B cell (primary cell): ENCODE measurements at regions not wholly inside any gene's neighbourhood (a gene's known extent, or its start where the extent isn't known, plus 50 kb on each side); places are given as distances from the start of the nearest gene placed in this dataset.

ENCODE experiments used
- ATAC-seq: fragments of 200-7000 bp; cut with Tn5 transposase; one replicate; pipeline ENCODE4 v1.10.0; 2021; ENCODE audit warnings: low read depth, mild to moderate bottlenecking, moderate number of reproducible peaks, moderate library complexity
- CTCF ChIA-PET: fragments of 350-600 bp; sonication (Branson Sonifier 250); formaldehyde crosslinking; loops from one replicate; lab custom pipeline; 2021; ENCODE audit warnings: antibody characterized with exemption, inconsistent platforms; lab: Charles Lee
- POLR2A ChIA-PET: fragments of 350-600 bp; sonication (Branson Sonifier 250); formaldehyde crosslinking; loops from one replicate; lab custom pipeline; 2021; ENCODE audit warnings: antibody characterized with exemption; lab: Charles Lee
- DNase-seq: peaks from one replicate; pipeline ENCODE4 v3.0.0; 2013
- H2AFZ ChIP-seq: 2 replicates; pipeline ENCODE4 v1.6.1; 2012; ENCODE audit warnings: mild to moderate bottlenecking, low read depth, low read length; ENCODE audit not compliant: insufficient read depth, poor library complexity, severe bottlenecking
- H3K27ac ChIP-seq, 2 donors: 1 replicate in 1 of 2; 2 replicates in 1 of 2; pipeline ENCODE4 v1.5.1; 2012 to 2013; ENCODE audit warnings: low read length in 2 of 2, mild to moderate bottlenecking in 2 of 2, moderate library complexity in 1 of 2
- H3K27me3 ChIP-seq, 4 experiments: fragments of 200-600 bp in 1 of 4; sonication (generic) in 1 of 4; replicated peaks in 1 of 4; 1 replicate in 2 of 4; 2 replicates in 2 of 4; pipeline versions ENCODE4 v1.6.1 to v1.7.0; 2013 to 2016; ENCODE audit warnings: low read length in 3 of 4, mild to moderate bottlenecking in 2 of 4, mixed read lengths in 1 of 4, moderate library complexity in 1 of 4; ENCODE audit not compliant: insufficient read depth in 4 of 4, control insufficient read depth in 3 of 4; ENCODE audit errors: control extremely low read depth in 1 of 4
- H3K36me3 ChIP-seq, 2 experiments: replicated peaks in 1 of 2; 1 replicate in 1 of 2; 2 replicates in 1 of 2; pipeline versions ENCODE4 v1.6.1 to v1.7.1; 2013; ENCODE audit warnings: low read length in 1 of 2; ENCODE audit not compliant: insufficient read depth in 2 of 2, control insufficient read depth in 1 of 2; ENCODE audit errors: control extremely low read depth in 1 of 2, extremely low read depth in 1 of 2
- H3K4me1 ChIP-seq, 2 donors: fragments of 200-600 bp in 1 of 2; sonication (generic) in 1 of 2; 1 replicate in 1 of 2; 2 replicates in 1 of 2; pipeline versions ENCODE4 v1.5.1 to v1.6.1; 2013 to 2017; ENCODE audit warnings: low read length in 2 of 2; ENCODE audit not compliant: control insufficient read depth in 2 of 2, insufficient read depth in 2 of 2
- H3K4me2 ChIP-seq: replicated peaks from 2 replicates; pipeline ENCODE3; 2012; ENCODE audit warnings: mild to moderate bottlenecking, low read depth, low read length; ENCODE audit not compliant: poor library complexity, severe bottlenecking
- H3K4me3 ChIP-seq, 5 experiments: fragments of 200-600 bp in 1 of 5; sonication (generic) in 1 of 5; 1 replicate in 3 of 5; 2 replicates in 2 of 5; pipeline versions ENCODE4 v1.5.1 to v1.7.0; 2011 to 2016; ENCODE audit warnings: low read length in 4 of 5, mild to moderate bottlenecking in 4 of 5, low read depth in 2 of 5, control low read depth in 1 of 5, moderate library complexity in 1 of 5; ENCODE audit not compliant: insufficient read depth in 1 of 5; ENCODE audit errors: control extremely low read depth in 1 of 5, extremely low read depth in 1 of 5
- H3K79me2 ChIP-seq: fragments of 200-600 bp; sonication (generic); one replicate; pipeline ENCODE4 v1.6.0; 2016; ENCODE audit warnings: low read length; ENCODE audit not compliant: control insufficient read depth, insufficient read depth
- H3K9ac ChIP-seq: fragments of 200-600 bp; sonication (generic); 2 replicates; pipeline ENCODE4 v1.6.1; 2017; ENCODE audit warnings: mild to moderate bottlenecking, low read length, moderate library complexity
- H3K9me3 ChIP-seq, 3 donors: one replicate each; pipeline versions ENCODE4 v1.6.1 to v1.7.1; 2013; ENCODE audit warnings: low read length in 2 of 3; ENCODE audit not compliant: control insufficient read depth in 2 of 3, insufficient read depth in 1 of 3; ENCODE audit errors: control extremely low read depth in 1 of 3
- H4K20me1 ChIP-seq: 2 replicates; pipeline ENCODE4 v1.6.0; 2012; ENCODE audit warnings: mild to moderate bottlenecking, low read length; ENCODE audit not compliant: insufficient read depth, control insufficient read depth, poor library complexity, severe bottlenecking
- H3K27ac Mint-ChIP-seq: one replicate; pipeline ENCODE4 v1.8.0; 2021; ENCODE audit warnings: mixed read lengths
- H3K27me3 Mint-ChIP-seq: one replicate; pipeline ENCODE4 v1.8.0; 2021; ENCODE audit warnings: mixed read lengths
- H3K4me1 Mint-ChIP-seq: one replicate; pipeline ENCODE4 v1.8.0; 2021; ENCODE audit warnings: mixed read lengths
- H3K4me3 Mint-ChIP-seq: one replicate; pipeline ENCODE4 v1.8.0; 2021; ENCODE audit warnings: mixed read lengths
- H3K9me3 Mint-ChIP-seq: one replicate; pipeline ENCODE4 v1.8.0; 2022; ENCODE audit warnings: mixed read lengths; ENCODE audit not compliant: insufficient read depth
- CTCF ChIP-seq: fragments of 200-600 bp; IDR thresholded peaks from one replicate; pipeline ENCODE4 v1.8.0; 2022; ENCODE audit warnings: antibody characterized with exemption, mild to moderate bottlenecking
- EZH2 ChIP-seq: IDR thresholded peaks from 2 replicates; pipeline ENCODE4 v1.6.1; 2012; ENCODE audit warnings: borderline replicate concordance, low read depth, mild to moderate bottlenecking, moderate library complexity, low read length; ENCODE audit not compliant: insufficient read depth, poor library complexity, severe bottlenecking
- WGBS: methylation state at CpG from one replicate; pipeline ENCODE4 v1.1.5; 2013; ENCODE audit warnings: missing lambda C conversion rate; ENCODE audit not compliant: insufficient coverage; 5-methylcytosine and 5-hydroxymethylcytosine counted together
- intact Hi-C: fragments of 100-400 bp; cut with micrococcal nuclease; formaldehyde crosslinking; loops from one replicate; pipeline ENCODE4 v1.10.0; 2022

- no peaks in the 10 kb centered on the region for H3K27me3 ChIP-seq
- no peaks in the 10 kb centered on the region for H3K4me1 ChIP-seq
- ATAC-seq, result no peak
- H4K20me1 ChIP-seq, result no peaks in the 10 kb centered on the region
- intact Hi-C loops, result no loop called here
- Mint-ChIP-seq H3K27ac (no peak overlapping the region), H3K27me3 (no peaks in the 10 kb centered on the region), H3K9me3 (peaks cover 7% of the 10 kb centered on the region), H3K4me3 (no peak overlapping the region), H3K4me1 (no peaks in the 10 kb centered on the region)
- H3K4me2 ChIP-seq, result no peak overlapping the region
- H2AFZ ChIP-seq, result no peak overlapping the region
- H3K79me2 ChIP-seq, result no peaks in the 10 kb centered on the region
- DNase-seq, result no peak
- WGBS, result no CpG with 5 or more reads among the region's 3 CpGs
- no peaks in the 10 kb centered on the region for H3K36me3 ChIP-seq
- ChIA-PET POLR2A (no interaction called here), CTCF (no interaction called here)
- no peak overlapping the region for H3K9ac ChIP-seq
- no peak overlapping the region for H3K4me3 ChIP-seq
- no peak overlapping the region for H3K27ac ChIP-seq
- TF ChIP-seq CTCF, result no peak
- TF ChIP-seq EZH2, result no peak
- peaks cover 0 to 4% (median 0%) of the 10 kb centered on the region in 3 donors for H3K9me3 ChIP-seq
Measured at GRCh38 chr3:78253860-78254259, 1214.0 kb downstream of the ROBO2 start.

GRCh38 chr3:78255403-78255802, 1215.5 kb downstream of the ROBO2 start:
- CTCF ChIA-PET, result no interaction called here
- peaks cover 7% of the 10 kb centered on the region for H3K9me3 Mint-ChIP-seq

More at GRCh38 chr3:78255403-78255802, 1215.5 kb downstream of the ROBO2 start:
- Mint-ChIP-seq H3K27ac (no peak overlapping the region), H3K4me1 (no peaks in the 10 kb centered on the region), H3K27me3 (no peaks in the 10 kb centered on the region), H3K4me3 (no peak overlapping the region)
- no CpG with 5 or more reads among the region's 1 CpG for WGBS
- POLR2A ChIA-PET, result no interaction called here
- Histone ChIP-seq H3K27ac (no peak overlapping the region), H3K9ac (no peak overlapping the region), H2AFZ (no peak overlapping the region), H3K4me1 (no peaks in the 10 kb centered on the region), H3K4me2 (no peak overlapping the region), H4K20me1 (no peaks in the 10 kb centered on the region), H3K36me3 (no peaks in the 10 kb centered on the region), H3K4me3 (no peak overlapping the region), H3K79me2 (no peaks in the 10 kb centered on the region), H3K9me3 (no peaks in the 10 kb centered on the region), H3K27me3 (no peaks in the 10 kb centered on the region)
- DNase-seq (no peak), ATAC-seq (no peak)
- intact Hi-C loops, result no loop called here
- TF ChIP-seq EZH2, result no peak
- TF ChIP-seq CTCF, result no peak
